ENCODE measurements at regions not wholly inside any gene's neighbourhood (a gene's known extent, or its start where the extent isn't known, plus 50 kb on each side); places are given as distances from the start of the nearest gene placed in this dataset.

- no peak for DNase-seq (ENCODE audit: low spot score)
Measured at GRCh38 chr7:22962775-22963350, 51.1 kb downstream of the HYCC1 start.

- DNase-seq (ENCODE audit: low spot score) = no peak
Measured at GRCh38 chr7:22958742-22959141, 55.2 kb downstream of the HYCC1 start.

GRCh38 chr7:22954251-22954650 lies 59.7 kb downstream of the HYCC1 start:
- DNase-seq (ENCODE audit: low spot score) = no peak

- DNase-seq (ENCODE audit: low spot score) = no peak
Measured at GRCh38 chr7:22952306-22953015, 61.5 kb downstream of the HYCC1 start.

GRCh38 chr7:22949944-22950343 lies 64.0 kb downstream of the HYCC1 start:
- DNase-seq (ENCODE audit: low spot score) = peak; percentile 13

- no peak for DNase-seq (ENCODE audit: low spot score)
Measured at GRCh38 chr7:22949221-22949620, 64.7 kb downstream of the HYCC1 start.

GRCh38 chr7:22948770-22949169 lies 65.2 kb downstream of the HYCC1 start:
- DNase-seq (ENCODE audit: low spot score) = no peak

- DNase-seq (ENCODE audit: low spot score) = no peak
Measured at GRCh38 chr7:22945584-22945983, 68.3 kb downstream of the HYCC1 start.

GRCh38 chr7:22944510-22944909 lies 69.4 kb downstream of the HYCC1 start:
- DNase-seq (ENCODE audit: low spot score) = no peak

- DNase-seq (ENCODE audit: low spot score) = peak; percentile 38
Measured at GRCh38 chr7:22944022-22944421, 69.9 kb downstream of the HYCC1 start.

- no peak for DNase-seq (ENCODE audit: low spot score)
Measured at GRCh38 chr7:22942191-22942590, 71.7 kb downstream of the HYCC1 start.

GRCh38 chr7:22939842-22940241 lies 74.1 kb downstream of the HYCC1 start:
- no peak for DNase-seq (ENCODE audit: low spot score)

GRCh38 chr7:22937946-22938345 lies 76.0 kb downstream of the HYCC1 start:
- no peak for DNase-seq (ENCODE audit: low spot score)

GRCh38 chr7:22936246-22936645 lies 77.7 kb downstream of the HYCC1 start:
- DNase-seq (ENCODE audit: low spot score) = no peak

- DNase-seq (ENCODE audit: low spot score) = peak; percentile 19
Measured at GRCh38 chr7:22935269-22935668, 78.7 kb downstream of the HYCC1 start.

- peak; percentile 23 for DNase-seq (ENCODE audit: low spot score)
Measured at GRCh38 chr7:22934473-22935065, 79.4 kb downstream of the HYCC1 start.

- DNase-seq (ENCODE audit: low spot score) = peak; percentile 37
Measured at GRCh38 chr7:22934023-22934422, 79.9 kb downstream of the HYCC1 start.

GRCh38 chr7:22932896-22933295 lies 81.0 kb downstream of the HYCC1 start:
- DNase-seq (ENCODE audit: low spot score) = no peak

- no peak for DNase-seq (ENCODE audit: low spot score)
Measured at GRCh38 chr7:22931011-22931410, 82.9 kb downstream of the HYCC1 start.

- DNase-seq (ENCODE audit: low spot score) = no peak
Measured at GRCh38 chr7:22922307-22922706, 91.6 kb downstream of the HYCC1 start.

- no peak for DNase-seq (ENCODE audit: low spot score)
Measured at GRCh38 chr7:22921386-22922086, 92.4 kb downstream of the HYCC1 start.

GRCh38 chr7:22920672-22921071 lies 93.3 kb downstream of the HYCC1 start:
- no peak for DNase-seq (ENCODE audit: low spot score)

- no peak for DNase-seq (ENCODE audit: low spot score)
Measured at GRCh38 chr7:22913158-22913557, 90.5 kb upstream of the TOMM7 start.

All from AG20443 (cell line).